Endothelial cell of umbilical vein (primary cell): ENCODE measurements at regions not wholly inside any gene's neighbourhood (a gene's known extent, or its start where the extent isn't known, plus 50 kb on each side); places are given as distances from the start of the nearest gene placed in this dataset.

Experiments used
- BruUV-seq: library from RNA; stranded (reverse); fragments of 400-500 nt; replicated peaks from 2 replicates; lab custom pipeline; 2021; lab: Mats Ljungman, UMichigan
- CTCF ChIA-PET: fragments of 300-600, 350-600 bp; sonication (Branson Sonifier 250); formaldehyde crosslinking; loops from one replicate; lab custom pipeline; 2021; ENCODE audit warnings: antibody characterized with exemption, inconsistent platforms; lab: Charles Lee
- POLR2A ChIA-PET: fragments of 300-600, 350-600 bp; sonication (Branson Sonifier 250); formaldehyde crosslinking; loops from one replicate; lab custom pipeline; 2021; ENCODE audit warnings: antibody characterized with exemption, inconsistent platforms; lab: Charles Lee
- DNase-seq: peaks from one replicate; pipeline ENCODE4 v3.0.0-alpha.2; 2011; ENCODE audit warnings: low read depth, low spot score
- FAIRE-seq: peaks from 2 replicates; lab custom pipeline; 2011; peaks lifted over from hg19 to GRCh38; lab: Jason Lieb, UNC
- H2AFZ ChIP-seq: 2 replicates; pipeline ENCODE4 v1.6.0; 2012; ENCODE audit warnings: low read depth, low read length, control low read depth, inconsistent platforms
- H3K27ac ChIP-seq: 2 replicates; pipeline ENCODE4 v1.5.1; 2011; ENCODE audit warnings: low read depth, mild to moderate bottlenecking, control low read depth, low read length, moderate library complexity; ENCODE audit not compliant: insufficient read depth
- H3K27me3 ChIP-seq, 2 experiments: 2 replicates each; pipeline versions ENCODE4 v1.6.0 to v1.6.1; 2011; ENCODE audit warnings: low read length in 2 of 2, mixed read lengths in 1 of 2; ENCODE audit not compliant: control insufficient read depth in 2 of 2, insufficient read depth in 2 of 2
- H3K36me3 ChIP-seq, 2 experiments: 2 replicates in 1 of 2; 3 replicates in 1 of 2; pipeline ENCODE4 v1.5.1; 2011; ENCODE audit warnings: low read length in 2 of 2, mild to moderate bottlenecking in 1 of 2, moderate library complexity in 1 of 2; ENCODE audit not compliant: control insufficient read depth in 2 of 2, insufficient read depth in 2 of 2; ENCODE audit errors: extremely low read depth in 1 of 2
- H3K4me1 ChIP-seq: 3 replicates; pipeline ENCODE4 v1.5.1; 2011; ENCODE audit warnings: mild to moderate bottlenecking, low read length; ENCODE audit not compliant: control insufficient read depth, insufficient read depth; ENCODE audit errors: extremely low read depth
- H3K4me2 ChIP-seq: 2 replicates; pipeline ENCODE4 v1.6.1; 2011; ENCODE audit warnings: low read length, control low read depth, mixed read lengths; ENCODE audit not compliant: insufficient read depth
- H3K4me3 ChIP-seq, 3 experiments: fragments of 200-600 bp in 1 of 3; sonication (generic), shearing (Covaris generic) in 1 of 3; replicated peaks in 1 of 3; 2 replicates each; pipeline ENCODE4 v1.5.1; 2011 to 2016; ENCODE audit warnings: control low read depth in 3 of 3, low read length in 3 of 3, mild to moderate bottlenecking in 2 of 3, inconsistent platforms in 1 of 3, low read depth in 1 of 3, moderate library complexity in 1 of 3; ENCODE audit not compliant: insufficient read depth in 1 of 3
- H3K79me2 ChIP-seq: 2 replicates; pipeline ENCODE4 v1.6.0; 2012; ENCODE audit warnings: low read length, inconsistent platforms; ENCODE audit not compliant: control insufficient read depth, insufficient read depth
- H3K9ac ChIP-seq: replicated peaks from 2 replicates; pipeline ENCODE3; 2011; ENCODE audit warnings: low read length, control low read depth; ENCODE audit not compliant: insufficient read depth; ENCODE audit errors: extremely low read depth
- H3K9me1 ChIP-seq: replicated peaks from 3 replicates; pipeline ENCODE4 v1.6.0; 2011; ENCODE audit warnings: mild to moderate bottlenecking, low read length; ENCODE audit not compliant: control insufficient read depth, insufficient read depth; ENCODE audit errors: extremely low read depth
- H3K9me3 ChIP-seq: replicated peaks from 2 replicates; pipeline ENCODE4 v1.5.1; 2012; ENCODE audit warnings: low read length, inconsistent platforms; ENCODE audit not compliant: control insufficient read depth, insufficient read depth
- H4K20me1 ChIP-seq: replicated peaks from 2 replicates; pipeline ENCODE3; 2011; ENCODE audit warnings: mild to moderate bottlenecking, low read length; ENCODE audit not compliant: control insufficient read depth, insufficient read depth; ENCODE audit errors: extremely low read depth
- EZH2 ChIP-seq: IDR thresholded peaks from 2 replicates; pipeline ENCODE4 v1.6.1; 2012; ENCODE audit warnings: borderline replicate concordance, low read depth, mild to moderate bottlenecking, moderate library complexity, low read length, inconsistent platforms; ENCODE audit not compliant: severe bottlenecking
- FOS ChIP-seq: IDR thresholded peaks from 2 replicates; pipeline ENCODE4 v1.6.1; 2011; ENCODE audit warnings: mild to moderate bottlenecking, low read length, moderate library complexity, borderline replicate concordance; ENCODE audit not compliant: insufficient read depth
- GATA2 ChIP-seq: IDR thresholded peaks from 2 replicates; pipeline ENCODE4 v1.7.0; 2011; ENCODE audit warnings: low read depth, mild to moderate bottlenecking, moderate library complexity, mixed read lengths, low read length; ENCODE audit not compliant: insufficient read length, insufficient read depth
- JUN ChIP-seq: IDR thresholded peaks from 2 replicates; pipeline ENCODE4 v1.6.1; 2011; ENCODE audit warnings: borderline replicate concordance, low read depth; ENCODE audit not compliant: insufficient read length, insufficient read depth
- MYC ChIP-seq: IDR thresholded peaks from one replicate; pipeline ENCODE4 v1.6.1; 2011; ENCODE audit warnings: mild to moderate bottlenecking, low read depth, low read length
- POLR2A ChIP-seq: IDR thresholded peaks from 2 replicates; pipeline ENCODE4 v1.6.1; 2012; ENCODE audit warnings: low read depth, mild to moderate bottlenecking, control low read depth, low read length
- POLR2AphosphoS5 ChIP-seq: IDR thresholded peaks from 2 replicates; pipeline ENCODE4 v1.6.1; 2012; ENCODE audit warnings: low read depth, mild to moderate bottlenecking, control low read depth, low read length, moderate library complexity; ENCODE audit not compliant: insufficient read depth
- dilution Hi-C: fragments of 300-500 bp; cut with MboI; formaldehyde crosslinking; loops from one replicate; pipeline ENCODE4 v1.15.0; 2019; ENCODE audit warnings: low sequenced_read_pairs; ENCODE audit not compliant: extremely low pct_ligation_motif_present
- intact Hi-C: fragments of 100-400 bp; cut with micrococcal nuclease; formaldehyde crosslinking; loops from one replicate; pipeline ENCODE4 v1.10.0; 2022
- TF ChIP-seq, protein P1 (sequence below): IDR thresholded peaks from 2 replicates; pipeline ENCODE4 v1.6.1; 2011; ENCODE audit not compliant: insufficient read depth, insufficient read length
- TF ChIP-seq, protein P2 (sequence below), 2 donors: IDR thresholded peaks; 1 replicate in 1 of 2; 2 replicates in 1 of 2; pipeline ENCODE4 v1.5.1; 2011; ENCODE audit warnings: low read length in 2 of 2, mild to moderate bottlenecking in 2 of 2, moderate library complexity in 2 of 2, control low read depth in 1 of 2, inconsistent platforms in 1 of 2, low read depth in 1 of 2; ENCODE audit not compliant: insufficient read depth in 1 of 2; ENCODE audit errors: extremely low read depth in 1 of 2

DNA sequence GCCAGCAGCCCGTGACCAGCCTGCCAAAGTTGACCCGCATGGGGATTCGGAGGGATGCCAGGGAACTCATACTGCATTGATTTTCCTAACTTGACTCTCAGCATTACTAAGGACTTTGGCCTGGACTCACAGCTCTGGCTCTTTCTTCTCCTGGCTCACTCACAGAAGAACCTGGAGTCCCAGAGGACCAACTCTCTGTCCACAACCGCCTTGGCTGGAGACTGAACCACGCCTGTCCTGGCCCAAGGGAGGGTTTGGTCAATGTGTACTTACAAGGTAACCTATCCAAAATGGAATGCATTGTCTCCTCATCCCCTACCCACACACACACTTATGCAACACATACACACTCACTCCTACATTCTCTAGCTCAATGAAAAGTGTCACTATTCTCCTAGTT lies 135.6 kb upstream of the KLHL29 start:
- H3K79me2 ChIP-seq = no peaks in the 10 kb centered on the region
- no peaks in the 10 kb centered on the region for H3K36me3 ChIP-seq
- no peaks in the 10 kb centered on the region for H3K9me3 ChIP-seq
- H2AFZ ChIP-seq = no peak overlapping the region
- no peak overlapping the region for H3K27ac ChIP-seq
- H3K4me3 ChIP-seq = no peak overlapping the region
- no peak overlapping the region for H3K4me2 ChIP-seq
- no TSS peak for BruUV-seq
- H3K9ac ChIP-seq = no peak overlapping the region
- no peaks in the 10 kb centered on the region for H3K4me1 ChIP-seq
- H4K20me1 ChIP-seq = no peaks in the 10 kb centered on the region
- TF ChIP-seq MYC (no peak), FOS (no peak), POLR2AphosphoS5 (no peak), POLR2A (no peak), JUN (no peak), GATA2 (no peak), EZH2 (no peak)
- TF ChIP-seq, protein P1, sequence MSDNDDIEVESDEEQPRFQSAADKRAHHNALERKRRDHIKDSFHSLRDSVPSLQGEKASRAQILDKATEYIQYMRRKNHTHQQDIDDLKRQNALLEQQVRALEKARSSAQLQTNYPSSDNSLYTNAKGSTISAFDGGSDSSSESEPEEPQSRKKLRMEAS = no peak
- TF ChIP-seq, protein P2, sequence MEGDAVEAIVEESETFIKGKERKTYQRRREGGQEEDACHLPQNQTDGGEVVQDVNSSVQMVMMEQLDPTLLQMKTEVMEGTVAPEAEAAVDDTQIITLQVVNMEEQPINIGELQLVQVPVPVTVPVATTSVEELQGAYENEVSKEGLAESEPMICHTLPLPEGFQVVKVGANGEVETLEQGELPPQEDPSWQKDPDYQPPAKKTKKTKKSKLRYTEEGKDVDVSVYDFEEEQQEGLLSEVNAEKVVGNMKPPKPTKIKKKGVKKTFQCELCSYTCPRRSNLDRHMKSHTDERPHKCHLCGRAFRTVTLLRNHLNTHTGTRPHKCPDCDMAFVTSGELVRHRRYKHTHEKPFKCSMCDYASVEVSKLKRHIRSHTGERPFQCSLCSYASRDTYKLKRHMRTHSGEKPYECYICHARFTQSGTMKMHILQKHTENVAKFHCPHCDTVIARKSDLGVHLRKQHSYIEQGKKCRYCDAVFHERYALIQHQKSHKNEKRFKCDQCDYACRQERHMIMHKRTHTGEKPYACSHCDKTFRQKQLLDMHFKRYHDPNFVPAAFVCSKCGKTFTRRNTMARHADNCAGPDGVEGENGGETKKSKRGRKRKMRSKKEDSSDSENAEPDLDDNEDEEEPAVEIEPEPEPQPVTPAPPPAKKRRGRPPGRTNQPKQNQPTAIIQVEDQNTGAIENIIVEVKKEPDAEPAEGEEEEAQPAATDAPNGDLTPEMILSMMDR (IDR thresholded peaks at IDR 0.05; ENCODE audit: extremely low read depth in 1 of 2, insufficient read depth in 1 of 2, low read depth in 1 of 2, low read length in 2 of 2) = no peak
- H3K27me3 ChIP-seq = no peaks in the 10 kb centered on the region
- intact Hi-C loops = no loop called here
- H3K9me1 ChIP-seq = no peaks in the 10 kb centered on the region
- no peak for DNase-seq
- dilution Hi-C loops = no loop called here
- CTCF ChIA-PET = no interaction called here
- FAIRE-seq = no peak
- POLR2A ChIA-PET = no interaction called here
